Stimulated activated CD4-positive, alpha-beta T cell treated with anti-CD3 and anti-CD28 coated beads, Interleukin-2, amount 100 ng/mL, for 4 hours (primary cell): ENCODE measurements at regions not wholly inside any gene's neighbourhood (a gene's known extent, or its start where the extent isn't known, plus 50 kb on each side); places are given as distances from the start of the nearest gene placed in this dataset.

Source experiments
- DNase-seq: peaks from one replicate; pipeline ENCODE4 v3.0.0-alpha.2; 2020; ENCODE audit warnings: low read depth

DNA sequence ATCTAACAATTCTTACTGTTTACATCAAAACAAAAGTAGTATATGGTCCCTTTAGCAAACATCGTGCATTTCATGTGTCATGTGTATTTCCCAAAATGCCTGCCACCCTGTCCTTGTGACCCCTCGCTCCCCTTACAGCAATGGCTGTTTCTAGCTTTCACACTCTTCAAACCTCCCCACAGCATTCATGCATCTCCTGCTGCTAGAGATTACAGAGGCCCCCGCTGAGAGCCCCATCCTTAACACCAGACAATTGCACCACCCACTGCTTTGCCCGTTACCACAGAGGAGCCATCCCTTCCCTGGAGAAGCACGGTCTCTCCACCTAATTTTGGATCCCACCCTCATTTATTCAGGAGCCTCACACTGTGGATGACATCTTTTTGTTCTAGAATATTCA is 149.7 kb upstream of the IRX4 start:
- DNase-seq, result no peak

GRCh38 chr5:2031581-2031980 is 148.9 kb upstream of the IRX4 start:
- no peak for DNase-seq

GRCh38 chr5:2030131-2030530 is 147.4 kb upstream of the IRX4 start:
- DNase-seq, result no peak

DNA sequence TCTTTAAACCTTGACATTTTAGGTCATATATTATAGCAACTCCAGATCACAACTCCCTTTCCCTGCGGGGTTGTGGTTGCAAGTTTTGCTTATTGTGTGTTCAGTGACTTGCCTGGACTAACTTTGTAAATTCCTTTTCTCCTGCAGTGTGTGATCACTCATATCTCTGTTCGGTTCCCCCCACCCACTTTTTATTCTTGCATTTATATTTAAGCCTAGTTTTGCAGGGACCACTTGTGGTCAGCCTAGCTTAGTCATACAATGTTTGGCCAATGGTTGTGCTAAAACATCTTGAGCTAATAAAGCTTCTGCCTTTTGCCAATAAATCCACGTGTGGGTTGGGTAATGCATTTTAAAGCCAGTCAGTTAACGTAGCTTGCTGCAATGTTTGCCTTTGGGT is 146.5 kb upstream of the IRX4 start:
- no peak for DNase-seq

DNA sequence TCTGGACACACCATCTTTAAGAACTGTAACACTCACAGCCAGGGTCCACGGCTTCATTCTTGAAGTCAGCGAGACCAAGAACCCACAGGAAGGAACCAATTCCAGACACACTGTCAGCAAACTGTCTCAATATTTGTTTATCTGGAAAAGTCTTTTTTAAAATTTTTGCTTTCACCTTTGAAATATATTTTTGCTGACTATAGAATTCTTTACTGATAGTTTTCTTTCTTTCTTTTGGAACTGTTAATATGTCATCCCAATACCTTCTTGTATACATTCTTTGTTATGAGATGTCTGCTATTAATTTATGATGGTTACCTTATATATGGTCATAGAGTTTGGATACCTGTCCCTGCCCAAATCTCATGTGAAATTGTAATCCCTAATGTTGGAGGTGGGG is 145.1 kb upstream of the IRX4 start:
- no peak for DNase-seq

DNA sequence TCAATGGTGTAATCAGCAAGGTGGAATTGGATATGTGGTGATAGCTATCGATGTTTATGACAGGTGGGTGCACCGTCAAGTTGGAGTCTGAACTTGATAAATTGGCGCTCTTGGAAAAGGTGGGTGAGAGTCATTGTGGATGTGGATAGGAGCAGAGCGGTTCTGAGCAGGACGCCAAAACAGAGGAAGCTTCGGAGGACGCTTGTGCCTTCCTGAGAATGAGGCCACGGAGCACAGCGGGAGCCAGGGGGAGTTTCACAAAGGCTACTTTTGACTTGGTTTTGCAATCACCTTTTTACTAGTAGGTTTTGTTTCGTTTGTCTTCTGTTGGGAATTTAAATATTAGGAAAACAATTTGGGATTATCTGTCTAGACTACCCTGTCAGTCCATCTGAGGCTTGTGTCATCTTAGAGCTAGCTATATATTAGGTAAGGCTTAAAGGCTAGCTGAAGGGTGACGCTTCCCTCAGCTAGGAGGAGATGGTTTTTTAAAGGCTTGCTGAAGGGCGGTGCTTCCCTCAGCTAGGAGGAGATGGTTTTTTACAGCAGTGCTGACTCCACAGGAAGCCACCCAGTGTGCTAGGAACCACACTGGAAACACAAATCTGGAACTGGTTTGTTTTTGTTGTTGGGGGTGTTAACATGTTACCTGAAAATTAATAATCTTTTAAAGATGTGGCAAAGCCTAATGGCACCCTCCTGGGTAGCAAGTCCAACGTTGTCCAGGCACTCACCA is 142.4 kb upstream of the IRX4 start:
- DNase-seq, result no peak

DNA sequence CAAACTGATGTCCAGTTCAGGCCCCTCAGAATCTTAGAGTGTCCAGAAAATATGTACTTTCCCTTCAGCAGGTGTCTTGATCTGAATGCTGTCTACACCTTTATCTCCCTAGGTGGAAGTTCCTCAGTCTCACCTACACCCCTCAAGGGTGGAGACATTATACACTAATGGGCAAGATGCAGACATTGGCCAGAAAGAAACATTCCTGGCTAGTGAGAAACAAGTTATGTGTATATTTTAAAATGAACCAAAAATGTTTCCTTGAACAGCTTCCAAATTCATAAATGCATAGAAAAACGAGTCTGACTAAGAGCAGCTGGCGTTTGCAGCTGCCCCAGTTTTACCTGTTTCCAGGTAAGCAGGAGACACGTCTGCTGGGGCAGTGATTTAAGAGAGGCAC is 140.5 kb upstream of the IRX4 start:
- DNase-seq, result no peak

GRCh38 chr5:2022436-2022835 is 139.7 kb upstream of the IRX4 start:
- no peak for DNase-seq

- DNase-seq, result no peak
Measured at GRCh38 chr5:2021484-2022176, 138.9 kb upstream of the IRX4 start.

GRCh38 chr5:2020730-2021129 is 138.0 kb upstream of the IRX4 start:
- DNase-seq, result no peak

- no peak for DNase-seq
Measured at GRCh38 chr5:2019716-2020115, 137.0 kb upstream of the IRX4 start.

DNA sequence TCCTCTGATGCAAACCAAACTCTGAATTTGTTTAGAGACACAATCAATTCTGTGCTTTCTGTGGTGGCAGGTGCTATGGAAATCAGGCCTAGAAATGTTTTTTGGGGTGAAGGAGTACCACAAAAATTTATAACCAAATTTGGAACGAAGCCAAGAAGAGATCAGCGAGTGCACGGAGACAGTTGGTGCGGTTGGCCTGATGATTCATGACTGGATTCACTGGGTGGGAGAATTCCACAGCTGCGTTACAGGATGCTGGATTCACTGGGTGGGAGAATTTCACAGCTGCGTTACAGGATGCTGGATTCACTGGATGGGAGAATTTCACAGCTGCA is 135.6 kb upstream of the IRX4 start:
- no peak for DNase-seq

GRCh38 chr5:2017540-2018389 is 135.0 kb upstream of the IRX4 start:
- DNase-seq, result no peak

GRCh38 chr5:2015961-2016360 is 133.2 kb upstream of the IRX4 start:
- DNase-seq, result no peak

GRCh38 chr5:2015124-2015848 is 132.6 kb upstream of the IRX4 start:
- no peak for DNase-seq

DNA sequence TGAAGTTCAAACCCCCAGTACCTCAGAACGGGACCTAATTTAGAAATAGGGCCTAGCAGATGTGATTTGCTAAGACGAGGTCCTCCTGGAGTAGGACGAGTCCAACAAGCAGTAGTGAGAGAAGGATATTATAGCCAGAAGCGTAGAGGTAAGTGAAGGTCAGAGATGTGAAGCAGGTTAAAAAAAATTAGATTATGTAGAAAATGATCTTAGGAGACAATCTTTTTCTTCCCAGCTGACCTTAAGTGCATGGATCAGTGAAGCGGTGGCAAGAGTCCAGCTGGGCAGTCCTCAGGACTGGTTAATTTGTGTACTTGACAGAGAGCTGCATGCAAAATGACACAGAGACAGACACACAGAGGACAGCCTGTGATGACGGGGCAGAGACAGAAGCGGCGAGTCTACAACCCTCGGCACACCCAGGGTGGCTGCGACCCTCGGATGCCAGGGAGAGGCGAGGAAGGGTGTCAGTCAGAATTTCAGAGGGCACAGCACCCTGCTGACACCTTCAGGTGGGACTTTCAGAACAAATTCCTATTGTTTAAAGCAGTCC is 131.4 kb upstream of the IRX4 start:
- DNase-seq, result no peak

GRCh38 chr5:2013301-2014057 is 130.8 kb upstream of the IRX4 start:
- DNase-seq, result no peak

GRCh38 chr5:2012885-2013284 is 130.2 kb upstream of the IRX4 start:
- DNase-seq, result no peak

DNA sequence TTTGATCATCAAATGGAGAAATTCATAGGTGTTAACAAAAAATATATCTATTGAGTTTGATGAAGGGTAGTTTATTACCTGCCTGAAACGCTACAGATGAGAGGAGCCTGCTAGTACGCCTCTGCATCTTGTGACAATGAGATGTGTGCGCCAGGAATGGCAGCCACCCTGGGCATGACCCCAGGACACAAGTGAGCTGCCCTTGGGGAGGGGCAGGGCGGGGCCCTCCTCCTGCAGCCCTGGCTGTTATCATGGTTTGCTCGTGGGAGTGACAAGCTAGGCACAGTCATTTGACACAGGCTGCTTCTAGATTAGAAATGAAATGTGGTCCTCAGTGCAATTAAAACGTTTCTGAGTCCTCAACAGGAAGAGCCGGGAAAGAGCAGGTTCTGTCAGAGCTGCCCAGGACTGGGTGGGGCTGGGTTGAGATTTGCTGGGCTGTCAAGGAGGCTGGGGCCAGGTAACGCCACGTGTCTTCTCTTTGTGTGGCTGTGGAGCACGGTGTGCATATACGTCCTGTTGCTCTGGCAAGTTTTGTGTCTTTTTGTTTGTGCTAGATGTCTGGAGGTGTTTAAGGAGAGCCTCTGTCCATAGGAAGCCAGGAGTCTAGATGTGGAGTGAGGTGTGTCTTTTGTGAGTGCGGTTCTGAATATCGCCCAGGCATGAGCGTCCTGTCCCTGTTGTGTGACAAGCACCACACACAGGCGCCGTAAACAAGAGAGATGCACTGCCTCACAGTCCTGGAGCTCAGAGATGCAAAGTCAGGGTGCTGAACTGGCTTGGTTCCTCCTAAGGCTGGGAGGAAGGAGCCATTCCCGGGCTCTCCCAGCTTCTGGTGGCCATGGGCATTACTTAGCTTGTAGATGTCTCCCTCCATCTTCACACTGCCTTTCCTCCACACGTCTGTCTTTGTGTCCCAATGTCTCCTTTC is 129.0 kb upstream of the IRX4 start:
- DNase-seq, result no peak

GRCh38 chr5:2010940-2011339 is 128.2 kb upstream of the IRX4 start:
- no peak for DNase-seq
